ENCODE measurements at regions not wholly inside any gene's neighbourhood (a gene's known extent, or its start where the extent isn't known, plus 50 kb on each side); places are given as distances from the start of the nearest gene placed in this dataset.

DNA sequence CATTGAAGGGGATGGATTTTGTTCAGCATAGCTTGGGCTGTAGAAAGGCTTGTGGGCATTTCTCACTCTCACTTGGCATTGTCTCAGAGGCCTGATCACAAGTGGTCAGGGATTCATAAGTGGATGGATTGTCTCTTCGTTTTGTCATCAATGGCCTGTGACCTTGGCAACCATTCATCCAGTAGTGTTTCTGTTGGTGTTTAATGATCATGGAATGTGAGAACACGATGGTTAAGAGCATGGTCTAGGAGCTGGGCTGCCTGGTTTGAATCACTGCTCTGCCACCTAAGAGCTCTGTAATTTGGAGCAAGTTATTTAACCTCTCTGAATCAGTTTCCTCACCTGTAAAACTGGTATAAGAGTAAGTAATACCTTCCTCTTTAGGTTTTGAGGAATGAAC is 430.1 kb upstream of the MEF2C start:
- TF ChIP-seq ZFP30 (CRISPR knock-in tag; IDR thresholded peaks at IDR 0.05) (no peak), CREB5 (CRISPR knock-in tag; IDR thresholded peaks at IDR 0.05; ENCODE audit: low read depth) (no peak), CSRNP3 (CRISPR knock-in tag; IDR thresholded peaks at IDR 0.05) (no peak)
